Skeletal muscle tissue (tissue), 3 donors: ENCODE measurements at regions not wholly inside any gene's neighbourhood (a gene's known extent, or its start where the extent isn't known, plus 50 kb on each side); places are given as distances from the start of the nearest gene placed in this dataset.

ENCODE experiments used
- H3K27ac ChIP-seq: one replicate; pipeline ENCODE4 v1.7.0; 2013; ENCODE audit warnings: mild to moderate bottlenecking, low read depth, low read length, inconsistent platforms
- H3K27me3 ChIP-seq, 3 donors: one replicate each; pipeline ENCODE4 v1.7.0; 2013; ENCODE audit warnings: low read length in 3 of 3; ENCODE audit not compliant: control insufficient read depth in 3 of 3, insufficient read depth in 3 of 3
- H3K36me3 ChIP-seq, 3 donors: one replicate each; pipeline ENCODE4 v1.7.0; 2013; ENCODE audit warnings: low read length in 3 of 3; ENCODE audit not compliant: control insufficient read depth in 3 of 3, insufficient read depth in 3 of 3
- H3K4me1 ChIP-seq, 3 donors: one replicate each; pipeline ENCODE4 v1.7.0; 2013; ENCODE audit warnings: low read length in 3 of 3, mild to moderate bottlenecking in 3 of 3; ENCODE audit not compliant: control insufficient read depth in 3 of 3, insufficient read depth in 3 of 3
- H3K4me3 ChIP-seq, 3 donors: one replicate each; pipeline ENCODE4 v1.7.0; 2013; ENCODE audit warnings: low read length in 3 of 3
- H3K9ac ChIP-seq, 3 donors: one replicate each; pipeline ENCODE4 v1.7.0; 2013; ENCODE audit warnings: low read length in 3 of 3, mild to moderate bottlenecking in 3 of 3, moderate library complexity in 2 of 3, low read depth in 1 of 3
- H3K9me3 ChIP-seq, 3 donors: one replicate each; pipeline ENCODE4 v1.7.0; 2013; ENCODE audit warnings: low read length in 3 of 3; ENCODE audit not compliant: control insufficient read depth in 3 of 3
- donor health status: Osteomylitis.

DNA sequence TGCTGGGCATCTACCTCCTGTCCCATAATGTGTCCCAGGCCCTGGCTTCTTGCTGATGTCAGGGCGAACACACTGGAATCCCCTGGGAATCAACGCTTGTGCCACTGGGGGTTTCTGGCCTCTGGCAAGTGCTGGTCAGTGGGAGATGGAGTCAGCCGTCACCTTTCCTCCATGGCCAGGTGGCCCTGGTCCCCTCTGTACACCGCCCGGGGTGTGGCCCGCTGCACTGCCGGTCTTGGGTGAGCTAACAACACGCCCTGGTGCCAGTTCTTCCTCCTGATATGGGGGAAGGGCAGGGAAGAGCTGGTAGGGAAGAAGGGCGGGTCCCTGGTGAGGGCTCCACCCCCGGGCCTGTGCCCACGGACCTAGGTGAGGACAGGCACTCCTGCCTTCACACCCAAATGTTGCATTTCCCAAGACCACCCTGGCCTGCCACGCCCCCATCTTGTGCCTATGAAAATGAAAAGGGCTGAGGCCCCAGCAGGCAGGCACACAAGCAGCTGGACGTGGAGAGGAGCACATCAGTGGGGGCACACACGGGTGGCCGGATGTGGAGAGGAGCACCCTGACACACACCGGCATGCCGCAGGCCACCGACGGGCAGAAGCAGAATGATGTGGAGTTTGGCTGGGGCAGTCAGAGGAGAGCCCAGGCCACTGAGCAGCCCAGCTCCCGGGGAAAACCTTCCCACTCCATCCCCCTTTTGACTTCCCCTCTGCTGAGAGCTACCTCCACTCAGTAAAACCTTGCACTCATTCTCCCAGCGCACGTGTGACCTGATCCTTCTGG, 140.5 kb downstream of the ASB1 start:
- H3K27ac ChIP-seq = no peak overlapping the region
- no peak overlapping the region for H3K4me3 ChIP-seq
- no peaks in the 10 kb centered on the region for H3K36me3 ChIP-seq
- no peak overlapping the region for H3K9ac ChIP-seq
- peaks cover 0 to 36% (median 26%) of the 10 kb centered on the region in 3 donors for H3K27me3 ChIP-seq
- H3K9me3 ChIP-seq = no peaks in the 10 kb centered on the region
- no peaks in the 10 kb centered on the region for H3K4me1 ChIP-seq

GRCh38 chr2:238567996-238568395, 141.3 kb downstream of the ASB1 start:
- Histone ChIP-seq H3K4me1 (no peaks in the 10 kb centered on the region), H3K4me3 (no peak overlapping the region), H3K27ac (no peak overlapping the region), H3K36me3 (no peaks in the 10 kb centered on the region), H3K9ac (no peak overlapping the region), H3K9me3 (no peaks in the 10 kb centered on the region), H3K27me3 (peaks cover 0 to 36% (median 26%) of the 10 kb centered on the region in 3 donors)

GRCh38 chr2:238568455-238569440, 142.0 kb downstream of the ASB1 start:
- H3K27ac ChIP-seq = no peak overlapping the region

GRCh38 chr2:238569507-238570195, 142.9 kb downstream of the ASB1 start:
- Histone ChIP-seq H3K4me1 (no peaks in the 10 kb centered on the region), H3K9me3 (no peaks in the 10 kb centered on the region), H3K9ac (no peak overlapping the region), H3K4me3 (no peak overlapping the region), H3K36me3 (no peaks in the 10 kb centered on the region), H3K27me3 (peaks cover 0 to 37% (median 16%) of the 10 kb centered on the region in 3 donors), H3K27ac (no peak overlapping the region)

More at GRCh38 chr2:238568455-238569440, 142.0 kb downstream of the ASB1 start:
- Histone ChIP-seq H3K4me3 (no peak overlapping the region), H3K9me3 (no peaks in the 10 kb centered on the region), H3K27me3 (peaks cover 0 to 36% (median 23%) of the 10 kb centered on the region in 3 donors), H3K9ac (no peak overlapping the region), H3K4me1 (no peaks in the 10 kb centered on the region), H3K36me3 (no peaks in the 10 kb centered on the region)

DNA sequence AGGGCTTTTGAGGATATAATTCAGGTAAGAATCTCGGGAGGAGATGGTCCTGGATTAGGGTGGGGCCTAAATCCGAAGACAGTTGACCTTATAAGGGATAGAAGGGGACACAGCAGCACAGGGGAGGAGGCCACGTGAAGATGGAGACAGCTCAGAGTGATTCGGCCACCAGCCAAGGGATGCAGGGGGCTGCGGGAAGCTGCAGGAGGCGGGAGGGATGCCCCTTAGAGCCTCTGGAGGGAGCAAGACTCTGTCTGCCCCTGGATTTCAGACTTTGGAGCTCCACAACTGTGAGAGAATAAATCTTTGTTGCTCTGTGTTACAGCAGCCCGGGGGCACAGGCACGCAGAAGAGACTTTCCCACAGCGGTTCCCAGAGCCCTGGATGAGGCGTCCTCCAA, 143.7 kb downstream of the ASB1 start:
- H3K4me1 ChIP-seq = no peaks in the 10 kb centered on the region
- H3K27me3 ChIP-seq = peaks cover 0 to 37% (median 16%) of the 10 kb centered on the region in 3 donors
- H3K4me3 ChIP-seq = no peak overlapping the region
- H3K9ac ChIP-seq = no peak overlapping the region
- H3K36me3 ChIP-seq = no peaks in the 10 kb centered on the region
- H3K27ac ChIP-seq = no peak overlapping the region
- H3K9me3 ChIP-seq = no peaks in the 10 kb centered on the region

DNA sequence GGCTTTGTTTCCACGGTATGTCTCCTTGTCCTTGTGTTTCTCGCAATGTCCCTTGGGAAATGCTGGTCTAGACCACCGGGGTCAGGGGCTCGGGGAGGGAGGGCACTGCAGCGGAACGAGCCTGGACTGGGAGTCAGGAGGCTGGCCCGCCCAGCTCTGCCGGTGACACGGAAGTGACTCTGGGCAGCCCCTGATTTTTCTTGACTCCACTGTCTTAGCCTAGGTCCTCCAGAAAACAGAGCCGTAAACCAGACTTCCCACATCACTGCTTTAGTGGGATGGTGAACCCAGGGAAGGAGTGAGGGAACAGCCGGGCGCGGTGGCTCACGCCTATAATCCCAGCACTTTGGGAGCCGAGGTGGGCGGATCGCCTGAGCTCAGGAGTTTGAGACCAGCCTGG, 144.2 kb downstream of the ASB1 start:
- Histone ChIP-seq H3K27ac (no peak overlapping the region), H3K4me1 (no peaks in the 10 kb centered on the region), H3K4me3 (no peak overlapping the region), H3K27me3 (peaks cover 0 to 37% (median 16%) of the 10 kb centered on the region in 3 donors), H3K36me3 (no peaks in the 10 kb centered on the region), H3K9me3 (no peaks in the 10 kb centered on the region), H3K9ac (no peak overlapping the region)

- H3K4me3 ChIP-seq = no peak overlapping the region
- no peaks in the 10 kb centered on the region for H3K4me1 ChIP-seq
- H3K27ac ChIP-seq = no peak overlapping the region
- no peaks in the 10 kb centered on the region for H3K9me3 ChIP-seq
- H3K27me3 ChIP-seq = peaks cover 0 to 40% (median 14%) of the 10 kb centered on the region in 3 donors
- no peak overlapping the region for H3K9ac ChIP-seq
- H3K36me3 ChIP-seq = no peaks in the 10 kb centered on the region
Measured at GRCh38 chr2:238571661-238572372, 145.1 kb downstream of the ASB1 start.

- Histone ChIP-seq H3K9ac (no peak overlapping the region), H3K36me3 (no peaks in the 10 kb centered on the region), H3K4me3 (no peak overlapping the region), H3K4me1 (no peaks in the 10 kb centered on the region), H3K9me3 (no peaks in the 10 kb centered on the region), H3K27me3 (peaks cover 0 to 36% (median 12%) of the 10 kb centered on the region in 3 donors), H3K27ac (no peak overlapping the region)
Measured at GRCh38 chr2:238573065-238573778, 146.5 kb downstream of the ASB1 start.

DNA sequence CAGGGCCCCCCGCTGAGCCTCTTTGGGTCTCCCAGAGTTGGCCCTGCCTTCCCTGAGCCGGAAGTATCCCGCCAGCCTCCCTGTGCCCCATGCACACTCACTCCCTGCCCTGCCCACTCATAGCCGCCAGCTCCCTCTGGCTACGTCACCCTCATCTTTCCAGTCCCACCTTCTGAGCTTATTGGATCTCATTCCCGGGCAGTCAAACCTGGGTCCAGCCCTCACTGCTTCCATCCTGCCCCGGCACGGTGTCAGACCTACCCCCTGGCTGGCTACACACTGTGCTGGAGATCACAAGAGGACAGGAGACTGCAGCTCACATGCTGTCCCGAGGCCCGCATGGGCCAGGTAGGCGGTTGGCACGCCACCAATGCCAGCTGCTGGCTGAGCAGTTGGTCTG, 147.2 kb downstream of the ASB1 start:
- Histone ChIP-seq H3K9ac (no peak overlapping the region), H3K36me3 (no peaks in the 10 kb centered on the region), H3K27ac (no peak overlapping the region), H3K4me3 (no peak overlapping the region), H3K4me1 (no peaks in the 10 kb centered on the region), H3K27me3 (peaks cover 0 to 33% (median 9%) of the 10 kb centered on the region in 3 donors), H3K9me3 (no peaks in the 10 kb centered on the region)
